ENCODE measurements at regions not wholly inside any gene's neighbourhood (a gene's known extent, or its start where the extent isn't known, plus 50 kb on each side); places are given as distances from the start of the nearest gene placed in this dataset.

DNA sequence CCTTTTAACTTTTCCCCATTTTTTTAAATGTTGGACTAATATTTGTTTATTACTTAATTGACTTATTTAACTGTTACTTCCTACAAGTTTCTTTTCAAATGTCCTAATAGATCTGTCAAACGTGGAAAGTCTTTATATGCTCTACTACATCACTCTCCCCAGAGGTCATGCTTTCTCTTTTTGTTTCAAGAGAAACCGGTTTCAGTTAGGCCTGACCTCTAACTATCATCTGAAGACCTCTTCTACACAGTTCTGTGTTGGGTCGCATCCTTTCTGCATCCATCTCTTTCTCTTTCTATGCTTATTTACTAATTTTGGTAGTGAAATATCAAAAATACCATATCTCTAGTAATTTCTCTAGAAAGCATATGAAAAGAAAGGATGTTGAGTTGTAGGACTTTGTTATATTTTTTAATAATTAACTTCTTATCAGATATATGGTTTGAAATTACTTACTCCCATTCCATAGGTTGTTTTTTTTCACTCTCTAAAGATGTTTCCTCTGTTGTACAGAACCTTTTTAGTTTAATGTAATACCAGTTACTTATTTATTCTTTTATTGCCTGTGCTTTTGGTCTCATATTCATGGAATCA, 781.2 kb upstream of the ARPP21 start:
- ChIA-PET POLR2A (no interaction called here), CTCF (no interaction called here)
- Histone ChIP-seq H3K4me3 (ENCODE audit: low read depth, low read length) (no peak overlapping the region), H3K36me3 (ENCODE audit: control insufficient read depth, insufficient read depth, low read length) (no peaks in the 10 kb centered on the region), H3K27me3 (ENCODE audit: control insufficient read depth, insufficient read depth, low read length) (no peaks in the 10 kb centered on the region)
- TF ChIP-seq, protein P1, sequence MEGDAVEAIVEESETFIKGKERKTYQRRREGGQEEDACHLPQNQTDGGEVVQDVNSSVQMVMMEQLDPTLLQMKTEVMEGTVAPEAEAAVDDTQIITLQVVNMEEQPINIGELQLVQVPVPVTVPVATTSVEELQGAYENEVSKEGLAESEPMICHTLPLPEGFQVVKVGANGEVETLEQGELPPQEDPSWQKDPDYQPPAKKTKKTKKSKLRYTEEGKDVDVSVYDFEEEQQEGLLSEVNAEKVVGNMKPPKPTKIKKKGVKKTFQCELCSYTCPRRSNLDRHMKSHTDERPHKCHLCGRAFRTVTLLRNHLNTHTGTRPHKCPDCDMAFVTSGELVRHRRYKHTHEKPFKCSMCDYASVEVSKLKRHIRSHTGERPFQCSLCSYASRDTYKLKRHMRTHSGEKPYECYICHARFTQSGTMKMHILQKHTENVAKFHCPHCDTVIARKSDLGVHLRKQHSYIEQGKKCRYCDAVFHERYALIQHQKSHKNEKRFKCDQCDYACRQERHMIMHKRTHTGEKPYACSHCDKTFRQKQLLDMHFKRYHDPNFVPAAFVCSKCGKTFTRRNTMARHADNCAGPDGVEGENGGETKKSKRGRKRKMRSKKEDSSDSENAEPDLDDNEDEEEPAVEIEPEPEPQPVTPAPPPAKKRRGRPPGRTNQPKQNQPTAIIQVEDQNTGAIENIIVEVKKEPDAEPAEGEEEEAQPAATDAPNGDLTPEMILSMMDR (IDR thresholded peaks at IDR 0.05; ENCODE audit: insufficient read depth, low read depth, low read length) = no peak
- no peak for DNase-seq (ENCODE audit: low read depth)

DNA sequence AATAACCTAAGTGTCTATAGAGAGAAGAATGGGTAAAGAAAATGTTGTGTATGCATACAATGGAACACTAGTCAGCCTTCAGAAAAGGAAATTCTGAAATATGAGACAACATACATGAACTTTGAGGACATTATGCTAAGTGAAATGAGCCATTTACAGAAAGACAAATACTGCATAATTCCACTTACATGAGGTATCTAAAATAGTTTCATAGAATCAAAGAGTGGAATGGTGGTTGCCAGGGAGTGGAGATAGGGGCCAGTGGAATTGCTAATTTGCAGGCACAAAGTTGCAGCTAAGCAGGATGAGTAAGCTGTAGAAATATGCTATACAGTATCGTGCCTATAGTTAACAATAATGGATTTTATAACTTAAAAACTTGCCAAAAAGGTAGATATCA, 779.6 kb upstream of the ARPP21 start:
- TF ChIP-seq, protein P1 (IDR thresholded peaks at IDR 0.05; ENCODE audit: insufficient read depth, low read depth, low read length) = no peak
- POLR2A ChIA-PET = no interaction called here
- CTCF ChIA-PET = no interaction called here
- DNase-seq (ENCODE audit: low read depth) = no peak
- H3K4me3 ChIP-seq (ENCODE audit: low read depth, low read length) = no peak overlapping the region
- no peaks in the 10 kb centered on the region for H3K36me3 ChIP-seq (ENCODE audit: control insufficient read depth, insufficient read depth, low read length)
- no peaks in the 10 kb centered on the region for H3K27me3 ChIP-seq (ENCODE audit: control insufficient read depth, insufficient read depth, low read length)

DNA sequence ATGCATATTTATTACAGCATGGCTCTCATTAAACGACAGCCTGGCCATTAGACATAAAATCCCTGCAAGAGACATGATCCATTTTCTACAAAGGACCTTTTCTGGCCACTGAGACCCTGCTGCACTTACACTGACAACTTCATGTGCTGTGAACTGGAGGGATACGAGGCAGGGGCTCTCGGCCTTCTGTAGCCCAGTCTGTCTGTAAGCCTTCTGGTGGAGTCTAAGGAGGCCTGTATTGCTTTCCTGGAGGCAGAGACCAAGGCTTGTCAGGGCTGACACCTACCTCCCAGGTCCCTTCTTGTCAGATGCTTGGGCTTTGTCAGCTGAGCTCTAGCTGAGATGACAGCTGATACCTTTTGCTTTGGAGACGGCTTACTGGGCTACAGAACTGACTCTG, 776.9 kb upstream of the ARPP21 start:
- Histone ChIP-seq H3K27me3 (ENCODE audit: control insufficient read depth, insufficient read depth, low read length) (no peaks in the 10 kb centered on the region), H3K36me3 (ENCODE audit: control insufficient read depth, insufficient read depth, low read length) (no peaks in the 10 kb centered on the region), H3K4me3 (ENCODE audit: low read depth, low read length) (no peak overlapping the region)
- TF ChIP-seq, protein P1 (IDR thresholded peaks at IDR 0.05; ENCODE audit: insufficient read depth, low read depth, low read length) = no peak
- ChIA-PET POLR2A (no interaction called here), CTCF (no interaction called here)
- no peak for DNase-seq (ENCODE audit: low read depth)

DNA sequence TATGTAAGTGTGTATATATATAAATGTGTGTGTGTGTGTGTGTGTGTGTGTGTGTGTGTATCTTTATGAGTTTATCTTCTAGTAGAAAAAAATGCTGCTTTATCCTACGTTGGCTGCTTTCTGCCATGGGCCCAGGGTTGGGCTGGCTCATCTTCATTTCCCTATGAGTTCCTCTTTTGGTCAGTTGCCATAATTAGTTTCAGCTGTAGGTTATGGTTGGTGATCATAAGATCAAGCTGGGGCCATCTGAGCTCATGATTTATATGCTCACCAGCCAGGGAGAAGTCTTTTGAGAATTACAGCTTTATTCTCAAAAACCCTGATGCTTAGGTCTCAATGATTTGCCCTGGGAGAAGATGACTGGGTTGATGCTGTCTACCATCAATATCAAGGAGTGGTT, 775.8 kb upstream of the ARPP21 start:
- POLR2A ChIA-PET = no interaction called here
- CTCF ChIA-PET = no interaction called here
- TF ChIP-seq, protein P1 (IDR thresholded peaks at IDR 0.05; ENCODE audit: insufficient read depth, low read depth, low read length) = no peak
- H3K27me3 ChIP-seq (ENCODE audit: control insufficient read depth, insufficient read depth, low read length) = no peaks in the 10 kb centered on the region
- no peak for DNase-seq (ENCODE audit: low read depth)
- no peak overlapping the region for H3K4me3 ChIP-seq (ENCODE audit: low read depth, low read length)
- H3K36me3 ChIP-seq (ENCODE audit: control insufficient read depth, insufficient read depth, low read length) = no peaks in the 10 kb centered on the region

DNA sequence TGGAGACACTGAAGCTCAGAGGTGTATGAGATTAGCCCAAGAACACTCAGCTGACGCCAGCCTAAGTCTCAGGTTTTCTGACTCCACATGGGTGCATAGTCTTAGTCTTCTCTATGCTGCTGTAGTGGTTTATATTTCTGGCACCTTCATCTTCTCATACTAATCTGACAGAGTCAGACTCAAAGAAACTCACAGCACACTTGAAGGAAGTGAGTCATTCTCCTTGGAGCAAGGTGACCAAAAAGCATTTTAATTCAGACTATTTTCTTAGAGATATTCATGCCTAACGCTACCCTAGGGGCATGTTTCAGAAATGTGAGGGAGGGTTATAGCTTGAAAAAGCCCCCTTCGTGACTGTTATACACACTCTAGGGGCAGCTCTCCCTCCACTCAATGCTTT, 775.3 kb upstream of the ARPP21 start:
- Histone ChIP-seq H3K27me3 (ENCODE audit: control insufficient read depth, insufficient read depth, low read length) (no peaks in the 10 kb centered on the region), H3K36me3 (ENCODE audit: control insufficient read depth, insufficient read depth, low read length) (no peaks in the 10 kb centered on the region), H3K4me3 (ENCODE audit: low read depth, low read length) (no peak overlapping the region)
- POLR2A ChIA-PET = no interaction called here
- CTCF ChIA-PET = no interaction called here
- no peak for DNase-seq (ENCODE audit: low read depth)
- TF ChIP-seq, protein P1 (IDR thresholded peaks at IDR 0.05; ENCODE audit: insufficient read depth, low read depth, low read length) = no peak

Measured in BJ (cell line).